H1 (cell line): ENCODE measurements at regions not wholly inside any gene's neighbourhood (a gene's known extent, or its start where the extent isn't known, plus 50 kb on each side); places are given as distances from the start of the nearest gene placed in this dataset.

Source experiments
- CTCF ChIA-PET: fragments of 300-600 bp; sonication (Branson Sonifier 250); formaldehyde crosslinking; loops from one replicate; lab custom pipeline; 2021; ENCODE audit not compliant: partially characterized antibody; lab: Charles Lee
- POLR2A ChIA-PET: fragments of 300-600 bp; sonication (Branson Sonifier 250); formaldehyde crosslinking; loops from one replicate; lab custom pipeline; 2021; ENCODE audit warnings: inconsistent platforms; ENCODE audit not compliant: partially characterized antibody; lab: Charles Lee
- DNase-seq, 2 experiments: peaks; one replicate each; pipeline versions ENCODE4 v3.0.0 to v3.0.0-alpha.2; 2010 to 2022; ENCODE audit warnings: low spot score in 2 of 2, low read depth in 1 of 2, mixed read lengths in 1 of 2
- FAIRE-seq: peaks from 2 replicates; lab custom pipeline; 2011; peaks lifted over from hg19 to GRCh38; lab: Jason Lieb, UNC
- H2AFZ ChIP-seq: 2 replicates; pipeline ENCODE4 v1.8.1; 2012; ENCODE audit warnings: low read length, inconsistent platforms
- H2AK5ac ChIP-seq: 2 replicates; pipeline ENCODE4 v1.6.1; 2013; ENCODE audit warnings: low read depth, low read length
- H2BK120ac ChIP-seq: replicated peaks from 2 replicates; pipeline ENCODE3; 2013; ENCODE audit warnings: low read depth, low read length, inconsistent platforms
- H2BK12ac ChIP-seq: 2 replicates; pipeline ENCODE4 v1.6.1; 2013; ENCODE audit warnings: low read depth, low read length
- H2BK15ac ChIP-seq: 2 replicates; pipeline ENCODE4 v1.6.1; 2013; ENCODE audit warnings: low read length
- H2BK20ac ChIP-seq: 2 replicates; pipeline ENCODE4 v1.6.1; 2013; ENCODE audit warnings: low read length
- H2BK5ac ChIP-seq: 2 replicates; pipeline ENCODE4 v1.6.1; 2013; ENCODE audit warnings: low read depth, low read length
- H3K14ac ChIP-seq: 2 replicates; pipeline ENCODE4 v1.6.1; 2013; ENCODE audit warnings: inconsistent platforms; ENCODE audit not compliant: insufficient read length
- H3K18ac ChIP-seq: 2 replicates; pipeline ENCODE4 v1.6.1; 2013; ENCODE audit warnings: low read length; ENCODE audit errors: extremely low read depth
- H3K23ac ChIP-seq: 2 replicates; pipeline ENCODE4 v1.6.1; 2013; ENCODE audit warnings: inconsistent platforms; ENCODE audit not compliant: insufficient read length
- H3K23me2 ChIP-seq: 2 replicates; pipeline ENCODE4 v1.6.1; 2013; ENCODE audit warnings: low read depth, low read length
- H3K27ac ChIP-seq: 2 replicates; pipeline ENCODE4 v1.6.1; 2011; ENCODE audit warnings: low read depth, low read length, inconsistent platforms
- H3K27me3 ChIP-seq, 4 experiments: replicated peaks in 1 of 4; 1 replicate in 1 of 4; 2 replicates in 3 of 4; pipeline versions ENCODE4 v1.6.1 to v1.8.1; 2011 to 2013; ENCODE audit warnings: low read length in 3 of 4, mild to moderate bottlenecking in 3 of 4, inconsistent platforms in 2 of 4, mixed read lengths in 2 of 4, moderate library complexity in 1 of 4; ENCODE audit not compliant: control insufficient read depth in 3 of 4, insufficient read depth in 3 of 4; ENCODE audit errors: extremely low read depth in 1 of 4
- H3K36me3 ChIP-seq, 4 experiments: 2 replicates each; pipeline versions ENCODE4 v1.6.1 to v1.8.1; 2011 to 2013; ENCODE audit warnings: mild to moderate bottlenecking in 4 of 4, low read length in 3 of 4, moderate library complexity in 2 of 4, control low read depth in 1 of 4, inconsistent platforms in 1 of 4; ENCODE audit not compliant: insufficient read depth in 4 of 4, control insufficient read depth in 2 of 4
- H3K4ac ChIP-seq: replicated peaks from 2 replicates; pipeline ENCODE3; 2013; ENCODE audit warnings: low read length, low read depth, mixed read lengths, inconsistent platforms; ENCODE audit not compliant: insufficient read length
- H3K4me1 ChIP-seq, 4 experiments: replicated peaks in 1 of 4; 1 replicate in 1 of 4; 2 replicates in 3 of 4; pipeline versions ENCODE4 v1.6.1 to v1.8.1; 2011 to 2013; ENCODE audit warnings: low read length in 3 of 4, inconsistent platforms in 2 of 4, mixed read lengths in 1 of 4; ENCODE audit not compliant: insufficient read depth in 4 of 4, control insufficient read depth in 3 of 4
- H3K4me2 ChIP-seq, 2 experiments: 2 replicates each; pipeline versions ENCODE4 v1.6.1 to v1.8.1; 2011 to 2013; ENCODE audit warnings: low read depth in 2 of 2, low read length in 2 of 2, control low read depth in 1 of 2, inconsistent platforms in 1 of 2, mild to moderate bottlenecking in 1 of 2; ENCODE audit not compliant: insufficient read depth in 1 of 2
- H3K4me3 ChIP-seq, 4 experiments: fragments of 200-600, 300-600 bp in 1 of 4; sonication (generic), shearing (Covaris generic), sonication (Bioruptor Twin) in 1 of 4; 2 replicates each; pipeline versions ENCODE4 v1.5.1 to v1.8.1; 2011 to 2016; ENCODE audit warnings: low read length in 4 of 4, low read depth in 3 of 4, control low read depth in 2 of 4, inconsistent platforms in 2 of 4, mild to moderate bottlenecking in 2 of 4, mixed read lengths in 1 of 4, moderate library complexity in 1 of 4; ENCODE audit not compliant: insufficient read depth in 2 of 4; ENCODE audit errors: extremely low read depth in 1 of 4
- H3K56ac ChIP-seq: replicated peaks from 2 replicates; pipeline ENCODE3; 2013; ENCODE audit warnings: low read depth, mild to moderate bottlenecking, mixed read lengths, low read length, inconsistent platforms; ENCODE audit not compliant: insufficient read length
- H3K79me1 ChIP-seq: 2 replicates; pipeline ENCODE4 v1.6.1; 2013; ENCODE audit warnings: low read depth, low read length, control low read depth
- H3K79me2 ChIP-seq, 2 experiments: 2 replicates each; pipeline versions ENCODE4 v1.6.1 to v1.8.1; 2012 to 2013; ENCODE audit warnings: low read length in 2 of 2, mild to moderate bottlenecking in 2 of 2, inconsistent platforms in 1 of 2; ENCODE audit not compliant: insufficient read depth in 2 of 2, control insufficient read depth in 1 of 2
- H3K9ac ChIP-seq, 4 experiments: replicated peaks in 1 of 4; 1 replicate in 1 of 4; 2 replicates in 3 of 4; pipeline versions ENCODE4 v1.6.1 to v1.8.1; 2011 to 2013; ENCODE audit warnings: low read depth in 3 of 4, low read length in 3 of 4, control low read depth in 2 of 4, mild to moderate bottlenecking in 2 of 4, moderate library complexity in 2 of 4, inconsistent platforms in 1 of 4; ENCODE audit errors: extremely low read depth in 1 of 4
- H3K9me3 ChIP-seq, 2 experiments: 2 replicates each; pipeline versions ENCODE4 v1.6.1 to v1.8.1; 2012 to 2013; ENCODE audit warnings: mild to moderate bottlenecking in 2 of 2, moderate library complexity in 2 of 2, control low read depth in 1 of 2, inconsistent platforms in 1 of 2, low read depth in 1 of 2, low read length in 1 of 2, mixed read lengths in 1 of 2; ENCODE audit not compliant: insufficient read depth in 2 of 2
- H4K20me1 ChIP-seq, 2 experiments: replicated peaks in 1 of 2; 2 replicates each; pipeline versions ENCODE3 to v1.8.1; 2011 to 2013; ENCODE audit warnings: inconsistent platforms in 2 of 2, low read length in 2 of 2, mild to moderate bottlenecking in 1 of 2; ENCODE audit not compliant: insufficient read depth in 2 of 2, control insufficient read depth in 1 of 2
- H4K5ac ChIP-seq: 2 replicates; pipeline ENCODE4 v1.6.1; 2013; ENCODE audit warnings: low read length, low read depth, mixed read lengths, inconsistent platforms; ENCODE audit not compliant: insufficient read length
- H4K8ac ChIP-seq: 2 replicates; pipeline ENCODE4 v1.8.0; 2013; ENCODE audit warnings: mild to moderate bottlenecking, moderate library complexity, low read length, inconsistent platforms; ENCODE audit not compliant: insufficient read depth; ENCODE audit errors: extremely low read depth
- H4K91ac ChIP-seq: replicated peaks from 2 replicates; pipeline ENCODE3; 2013; ENCODE audit warnings: low read length, mixed read lengths, inconsistent platforms; ENCODE audit not compliant: insufficient read length
- CBX5 ChIP-seq: fragments of 300-800, 300-1000 bp; sonication (generic); IDR thresholded peaks from 2 replicates; pipeline ENCODE4 v1.7.1; 2016; ENCODE audit warnings: antibody characterized with exemption, low read length, low read depth
- CREB1 ChIP-seq: IDR thresholded peaks from 2 replicates; pipeline ENCODE4 v1.6.1; 2012; ENCODE audit warnings: inconsistent platforms
- KDM1A ChIP-seq: fragments of 200-600, 300-600 bp; sonication (generic); IDR thresholded peaks from 2 replicates; pipeline ENCODE4 v1.7.1; 2016; ENCODE audit warnings: mild to moderate bottlenecking, low read length, borderline replicate concordance
- KDM5A ChIP-seq: fragments of 200-600 bp; IDR thresholded peaks from 2 replicates; pipeline ENCODE4 v1.7.1; 2012; ENCODE audit warnings: mild to moderate bottlenecking, low read length, inconsistent platforms, mixed read lengths
- NANOG ChIP-seq: IDR thresholded peaks from 2 replicates; pipeline ENCODE4 v1.6.1; 2011; ENCODE audit warnings: low read length, low read depth, mild to moderate bottlenecking, inconsistent platforms; ENCODE audit not compliant: insufficient read depth, poor library complexity, severe bottlenecking
- PHF8 ChIP-seq: fragments of 200-600 bp; sonication (generic); conservative IDR thresholded peaks from 2 replicates; pipeline ENCODE4 v1.7.1; 2012; ENCODE audit warnings: low read depth, mild to moderate bottlenecking, inconsistent platforms, low read length, moderate library complexity
- RNF2 ChIP-seq: fragments of 200-900, 300-1000 bp; sonication (generic); IDR thresholded peaks from 2 replicates; pipeline ENCODE4 v1.7.1; 2016; ENCODE audit warnings: borderline replicate concordance, low read depth, mild to moderate bottlenecking, antibody characterized with exemption, low read length; ENCODE audit not compliant: poor library complexity, severe bottlenecking; ENCODE audit errors: missing control alignments
- SIN3A ChIP-seq, 2 experiments: IDR thresholded peaks in 1 of 2; conservative IDR thresholded peaks in 1 of 2; 2 replicates each; pipeline ENCODE4 v1.6.1; 2011 to 2012; ENCODE audit warnings: low read length in 2 of 2, improper control_type of control experiment in 1 of 2, low read depth in 1 of 2, mild to moderate bottlenecking in 1 of 2
- TAF1 ChIP-seq: IDR thresholded peaks from 2 replicates; pipeline ENCODE4 v1.6.1; 2011; ENCODE audit warnings: mild to moderate bottlenecking, low read depth, low read length
- ZNF274 ChIP-seq: IDR thresholded peaks from 2 replicates; pipeline ENCODE4 v1.7.0; 2012; ENCODE audit warnings: low read length, borderline replicate concordance; ENCODE audit errors: extremely low read depth
- WGBS, 2 experiments: shearing (Covaris generic) in 1 of 2; methylation state at CpG; one replicate each; pipeline versions ENCODE4 v1.1.6 to v1.1.7; 2013 to 2015; ENCODE audit warnings: low lambda C conversion rate in 2 of 2, mixed read lengths in 2 of 2, inconsistent platforms in 1 of 2, low coverage in 1 of 2, missing lambda C conversion rate in 1 of 2; ENCODE audit not compliant: insufficient replicate concordance in 2 of 2, insufficient coverage in 1 of 2, insufficient read length in 1 of 2; ENCODE audit errors: extremely low coverage in 1 of 2, missing lambda C conversion rate in 1 of 2; 5-methylcytosine and 5-hydroxymethylcytosine counted together
- TF ChIP-seq, protein P1 (sequence below): IDR thresholded peaks from 2 replicates; pipeline ENCODE4 v1.6.1; 2012; ENCODE audit warnings: low read length, inconsistent platforms
- TF ChIP-seq, protein P2 (sequence below): IDR thresholded peaks from 2 replicates; pipeline ENCODE4 v1.6.1; 2012; ENCODE audit warnings: inconsistent platforms

DNA sequence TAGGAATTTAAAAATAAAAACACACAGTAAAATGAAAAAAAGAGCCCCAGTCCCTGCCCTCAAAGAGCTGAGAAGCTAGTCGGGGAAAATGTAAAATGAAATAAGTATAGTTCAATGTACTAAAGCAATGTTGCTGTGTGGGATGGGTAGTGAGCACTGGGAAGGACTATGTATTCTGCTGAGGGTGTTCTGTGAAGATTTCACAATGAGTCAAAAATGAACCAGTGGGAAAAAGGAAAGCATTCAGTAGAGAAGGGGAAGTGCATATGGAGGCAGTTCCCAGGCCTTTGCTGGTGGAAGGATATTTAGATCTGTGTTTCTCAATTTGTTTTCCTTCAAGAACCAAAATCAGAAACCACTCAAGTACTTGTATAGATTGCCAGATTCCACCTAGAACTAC, 1094.7 kb upstream of the KLHL29 start:
- H3K23ac ChIP-seq, result no peak overlapping the region
- no peak overlapping the region for H2BK15ac ChIP-seq
- no peaks in the 10 kb centered on the region for H3K4me1 ChIP-seq
- no peak overlapping the region for H4K8ac ChIP-seq
- no peak overlapping the region for H2BK20ac ChIP-seq
- 94% methylated on average over 1 of the region's 1 CpG; no CpG with 5 or more reads in 1 of the 2 experiments for WGBS, 2 experiments
- H3K14ac ChIP-seq, result no peak overlapping the region
- H3K9ac ChIP-seq, result no peak overlapping the region
- no peak overlapping the region for H2BK120ac ChIP-seq
- no peak overlapping the region for H3K4me3 ChIP-seq
- no peaks in the 10 kb centered on the region for H3K27me3 ChIP-seq
- H3K4ac ChIP-seq, result no peak overlapping the region
- peak overlapping the region; percentile 59; the same call in 1 of the 2 replicates for H2AFZ ChIP-seq
- H3K79me1 ChIP-seq, result no peaks in the 10 kb centered on the region
- FAIRE-seq (no peak), DNase-seq (no peak)
- H2BK5ac ChIP-seq, result no peak overlapping the region
- no peak overlapping the region for H2AK5ac ChIP-seq
- no peak overlapping the region for H3K18ac ChIP-seq
- no peak overlapping the region for H3K56ac ChIP-seq
- no peaks in the 10 kb centered on the region for H3K23me2 ChIP-seq
- ChIA-PET CTCF (interaction anchor here (0.6 kb wide), 1 partner anchor 1312 kb away, joined by 3 read pairs; no protein-coding TSS in a partner anchor), POLR2A (no interaction called here)
- no peaks in the 10 kb centered on the region for H4K20me1 ChIP-seq
- H3K79me2 ChIP-seq, result no peaks in the 10 kb centered on the region
- no peak overlapping the region for H2BK12ac ChIP-seq
- no peaks in the 10 kb centered on the region for H3K36me3 ChIP-seq
- no peak overlapping the region for H4K91ac ChIP-seq
- H3K9me3 ChIP-seq, result no peaks in the 10 kb centered on the region
- H3K27ac ChIP-seq, result no peak overlapping the region
- no peak overlapping the region for H4K5ac ChIP-seq
- H3K4me2 ChIP-seq, result no peak overlapping the region
- TF ChIP-seq, protein P1, sequence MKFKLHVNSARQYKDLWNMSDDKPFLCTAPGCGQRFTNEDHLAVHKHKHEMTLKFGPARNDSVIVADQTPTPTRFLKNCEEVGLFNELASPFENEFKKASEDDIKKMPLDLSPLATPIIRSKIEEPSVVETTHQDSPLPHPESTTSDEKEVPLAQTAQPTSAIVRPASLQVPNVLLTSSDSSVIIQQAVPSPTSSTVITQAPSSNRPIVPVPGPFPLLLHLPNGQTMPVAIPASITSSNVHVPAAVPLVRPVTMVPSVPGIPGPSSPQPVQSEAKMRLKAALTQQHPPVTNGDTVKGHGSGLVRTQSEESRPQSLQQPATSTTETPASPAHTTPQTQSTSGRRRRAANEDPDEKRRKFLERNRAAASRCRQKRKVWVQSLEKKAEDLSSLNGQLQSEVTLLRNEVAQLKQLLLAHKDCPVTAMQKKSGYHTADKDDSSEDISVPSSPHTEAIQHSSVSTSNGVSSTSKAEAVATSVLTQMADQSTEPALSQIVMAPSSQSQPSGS, result no peak
- no peak for TF ChIP-seq ZNF274
- TF ChIP-seq, protein P2, sequence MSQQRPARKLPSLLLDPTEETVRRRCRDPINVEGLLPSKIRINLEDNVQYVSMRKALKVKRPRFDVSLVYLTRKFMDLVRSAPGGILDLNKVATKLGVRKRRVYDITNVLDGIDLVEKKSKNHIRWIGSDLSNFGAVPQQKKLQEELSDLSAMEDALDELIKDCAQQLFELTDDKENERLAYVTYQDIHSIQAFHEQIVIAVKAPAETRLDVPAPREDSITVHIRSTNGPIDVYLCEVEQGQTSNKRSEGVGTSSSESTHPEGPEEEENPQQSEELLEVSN, result no peak
- TF ChIP-seq RNF2, result no peak
- TF ChIP-seq KDM1A, result no peak
- no peak for TF ChIP-seq CREB1
- TF ChIP-seq TAF1, result no peak
- no peak for TF ChIP-seq CBX5
- no peak for TF ChIP-seq NANOG
- no peak for TF ChIP-seq PHF8
- no peak for TF ChIP-seq KDM5A
- TF ChIP-seq SIN3A (conservative IDR thresholded peaks at IDR 0.05 in 1 of 2, IDR thresholded peaks at IDR 0.05 in 1 of 2; ENCODE audit: low read depth in 1 of 2, low read length in 2 of 2), result no peak
